CD4-positive, CD25-positive, alpha-beta regulatory T cell (primary cell): ENCODE measurements at regions not wholly inside any gene's neighbourhood (a gene's known extent, or its start where the extent isn't known, plus 50 kb on each side); places are given as distances from the start of the nearest gene placed in this dataset.

ENCODE experiments used
- ATAC-seq, 2 donors: fragments of 150-1000 bp; cut with Tn5 transposase; one replicate each; pipeline ENCODE4 v1.10.0; 2021; ENCODE audit warnings: low read depth in 2 of 2, moderate number of reproducible peaks in 2 of 2, moderate library complexity in 1 of 2
- DNase-seq, 3 donors: peaks; one replicate each; pipeline versions ENCODE4 v3.0.0 to v3.0.0-alpha.2; 2012 to 2022; ENCODE audit warnings: mixed read lengths in 1 of 3
- H3K27ac ChIP-seq: one replicate; pipeline ENCODE4 v1.7.0; 2013; ENCODE audit warnings: mild to moderate bottlenecking, low read length; ENCODE audit not compliant: insufficient read depth, poor library complexity, severe bottlenecking
- H3K27me3 ChIP-seq: one replicate; pipeline ENCODE4 v1.7.0; 2013; ENCODE audit warnings: low read length; ENCODE audit not compliant: control insufficient read depth, insufficient read depth
- H3K36me3 ChIP-seq: one replicate; pipeline ENCODE4 v1.7.0; 2013; ENCODE audit warnings: mild to moderate bottlenecking, low read length, moderate library complexity; ENCODE audit not compliant: control insufficient read depth, insufficient read depth
- H3K4me1 ChIP-seq: 2 replicates; pipeline ENCODE4 v1.7.0; 2013; ENCODE audit warnings: mild to moderate bottlenecking, low read length; ENCODE audit not compliant: insufficient read depth, control insufficient read depth, poor library complexity, severe bottlenecking
- H3K4me3 ChIP-seq: one replicate; pipeline ENCODE4 v1.7.0; 2013; ENCODE audit warnings: low read depth, mild to moderate bottlenecking, low read length, moderate library complexity
- H3K9me3 ChIP-seq, 2 experiments: 1 replicate in 1 of 2; 2 replicates in 1 of 2; pipeline ENCODE4 v1.7.0; 2013; ENCODE audit warnings: low read length in 2 of 2, mild to moderate bottlenecking in 1 of 2, moderate library complexity in 1 of 2; ENCODE audit not compliant: control insufficient read depth in 2 of 2
- H3K27ac Mint-ChIP-seq, 3 donors: one replicate each; pipeline ENCODE4 v1.8.0; 2020 to 2022; ENCODE audit warnings: mild to moderate bottlenecking in 3 of 3, mixed read lengths in 3 of 3, moderate library complexity in 2 of 3
- H3K27me3 Mint-ChIP-seq: one replicate; pipeline ENCODE4 v1.8.0; 2022; ENCODE audit warnings: mild to moderate bottlenecking, mixed read lengths
- H3K36me3 Mint-ChIP-seq: one replicate; pipeline ENCODE4 v1.8.0; 2020; ENCODE audit warnings: mixed read lengths
- H3K4me1 Mint-ChIP-seq, 4 donors: one replicate each; pipeline ENCODE4 v1.8.0; 2020 to 2022; ENCODE audit warnings: mixed read lengths in 4 of 4, mild to moderate bottlenecking in 1 of 4
- H3K4me3 Mint-ChIP-seq, 4 donors: one replicate each; pipeline ENCODE4 v1.8.0; 2020 to 2022; ENCODE audit warnings: mild to moderate bottlenecking in 4 of 4, mixed read lengths in 4 of 4, moderate library complexity in 3 of 4
- H3K9me3 Mint-ChIP-seq, 7 donors: one replicate each; pipeline ENCODE4 v1.8.0; 2020 to 2022; ENCODE audit warnings: mixed read lengths in 7 of 7, mild to moderate bottlenecking in 3 of 7, moderate library complexity in 2 of 7

DNA sequence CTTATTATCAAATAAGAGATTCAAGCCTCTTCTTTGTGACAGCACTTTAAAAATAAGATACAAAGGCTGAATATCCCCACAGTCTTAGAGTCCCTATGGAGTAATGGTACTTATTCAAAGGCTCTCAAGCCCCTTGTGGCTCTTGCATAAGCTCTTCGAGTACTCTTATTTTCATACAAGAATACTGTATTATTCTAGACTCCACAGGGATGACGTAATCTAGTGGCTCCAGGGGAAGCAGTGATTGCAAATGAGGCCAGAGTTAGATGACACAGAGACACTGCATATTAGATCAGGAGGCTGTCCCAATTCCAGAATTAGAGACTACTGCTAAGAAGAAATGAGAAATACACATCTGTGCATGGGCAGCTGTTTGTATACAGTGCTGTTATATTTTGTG, 1195.9 kb upstream of the MAP3K7 start:
- no peaks in the 10 kb centered on the region for H3K4me1 Mint-ChIP-seq
- no peaks in the 10 kb centered on the region for H3K4me1 ChIP-seq
- DNase-seq (no peak), ATAC-seq (no peak)
- no peaks in the 10 kb centered on the region for H3K27me3 ChIP-seq
- H3K27ac ChIP-seq: no peak overlapping the region
- no peaks in the 10 kb centered on the region for H3K27me3 Mint-ChIP-seq
- no peak overlapping the region for H3K4me3 ChIP-seq
- H3K27ac Mint-ChIP-seq: no peak overlapping the region
- H3K9me3 Mint-ChIP-seq: peaks cover 0 to 22% (median 6%) of the 10 kb centered on the region in 7 donors
- H3K9me3 ChIP-seq: peaks cover 0 to 8% of the 10 kb centered on the region in 2 experiments
- no peaks in the 10 kb centered on the region for H3K36me3 Mint-ChIP-seq
- no peaks in the 10 kb centered on the region for H3K36me3 ChIP-seq
- H3K4me3 Mint-ChIP-seq: no peak overlapping the region

DNA sequence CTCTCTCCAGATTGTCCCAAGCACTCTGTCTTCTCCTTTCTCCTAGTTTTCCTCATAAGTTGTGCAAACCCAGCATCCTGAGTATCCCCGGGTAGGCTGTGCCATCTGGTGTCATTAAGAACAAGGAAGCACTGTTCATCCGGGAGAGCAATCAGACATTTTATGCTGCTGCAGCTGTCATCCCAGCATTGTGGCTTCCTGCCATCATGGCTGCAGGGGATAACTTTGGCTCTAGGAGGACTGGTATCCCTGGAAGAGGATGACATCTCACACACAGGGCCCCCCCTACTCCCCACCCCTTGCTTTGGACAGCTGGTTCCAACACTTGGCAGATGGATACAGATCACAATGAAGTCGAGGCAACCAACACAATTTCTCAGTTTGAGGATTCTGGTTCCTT, 1195.1 kb upstream of the MAP3K7 start:
- Mint-ChIP-seq H3K4me3 (no peak overlapping the region), H3K4me1 (no peaks in the 10 kb centered on the region), H3K27me3 (no peaks in the 10 kb centered on the region), H3K27ac (no peak overlapping the region), H3K9me3 (peaks cover 0 to 26% (median 6%) of the 10 kb centered on the region in 7 donors), H3K36me3 (no peaks in the 10 kb centered on the region)
- Histone ChIP-seq H3K4me1 (no peaks in the 10 kb centered on the region), H3K27ac (no peak overlapping the region), H3K27me3 (no peaks in the 10 kb centered on the region), H3K36me3 (no peaks in the 10 kb centered on the region), H3K9me3 (peaks cover 0 to 8% of the 10 kb centered on the region in 2 experiments), H3K4me3 (no peak overlapping the region)
- ATAC-seq (no peak), DNase-seq (no peak)

DNA sequence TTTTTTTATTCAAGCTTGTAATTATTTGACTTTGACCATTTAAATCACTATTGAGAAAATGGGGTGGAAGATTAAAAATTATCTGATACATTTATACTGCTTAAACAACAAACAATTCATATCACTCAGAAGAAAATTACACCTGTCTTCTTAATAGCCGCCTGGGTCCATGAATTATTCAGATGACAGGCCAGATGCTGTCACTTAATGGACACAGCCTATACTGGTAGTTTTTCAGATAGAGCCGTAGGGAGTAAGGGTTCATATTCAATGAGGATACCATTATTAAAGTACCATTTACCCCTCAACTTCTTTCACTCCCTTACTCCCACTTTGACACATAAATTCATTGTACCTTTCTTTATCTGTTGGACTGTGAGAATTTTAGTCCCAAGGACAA, 1193.4 kb upstream of the MAP3K7 start:
- H3K4me3 ChIP-seq: no peak overlapping the region
- ATAC-seq (no peak), DNase-seq (no peak)
- H3K36me3 ChIP-seq: no peaks in the 10 kb centered on the region
- H3K4me1 ChIP-seq: no peaks in the 10 kb centered on the region
- H3K27me3 ChIP-seq: no peaks in the 10 kb centered on the region
- Mint-ChIP-seq H3K9me3 (peaks cover 1 to 29% (median 5%) of the 10 kb centered on the region in 7 donors), H3K36me3 (no peaks in the 10 kb centered on the region), H3K27me3 (no peaks in the 10 kb centered on the region), H3K4me1 (no peaks in the 10 kb centered on the region), H3K4me3 (no peak overlapping the region), H3K27ac (no peak overlapping the region)
- H3K27ac ChIP-seq: no peak overlapping the region
- H3K9me3 ChIP-seq: no peaks in the 10 kb centered on the region

DNA sequence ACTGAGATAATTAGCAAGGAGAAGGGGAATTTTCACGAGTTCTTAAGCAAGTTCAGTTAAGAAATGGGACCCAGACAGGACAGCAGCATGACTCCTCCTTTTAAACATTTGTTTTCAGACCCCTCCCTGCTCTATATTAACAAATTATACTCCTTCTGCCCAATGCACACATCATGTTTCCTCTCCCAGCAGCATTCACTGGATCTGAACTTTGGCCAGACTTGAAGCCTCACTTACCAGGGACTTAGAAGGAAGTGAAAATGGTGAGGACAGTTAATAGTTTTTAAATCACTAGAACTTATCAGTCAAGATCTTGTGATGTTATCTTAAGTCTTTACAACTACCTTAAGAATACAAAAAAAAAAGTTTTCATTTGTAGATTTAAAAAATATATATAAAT, 1174.7 kb upstream of the MAP3K7 start:
- H3K27me3 Mint-ChIP-seq: no peaks in the 10 kb centered on the region
- H3K4me1 ChIP-seq: no peaks in the 10 kb centered on the region
- no peaks in the 10 kb centered on the region for H3K4me1 Mint-ChIP-seq
- no peaks in the 10 kb centered on the region for H3K36me3 Mint-ChIP-seq
- H3K4me3 ChIP-seq: no peak overlapping the region
- no peaks in the 10 kb centered on the region for H3K27me3 ChIP-seq
- ATAC-seq (no peak), DNase-seq (no peak)
- no peaks in the 10 kb centered on the region for H3K36me3 ChIP-seq
- H3K27ac Mint-ChIP-seq: no peak overlapping the region
- H3K27ac ChIP-seq: no peak overlapping the region
- peaks cover 1 to 9% (median 4%) of the 10 kb centered on the region in 7 donors for H3K9me3 Mint-ChIP-seq
- no peak overlapping the region for H3K4me3 Mint-ChIP-seq
- no peaks in the 10 kb centered on the region for H3K9me3 ChIP-seq

DNA sequence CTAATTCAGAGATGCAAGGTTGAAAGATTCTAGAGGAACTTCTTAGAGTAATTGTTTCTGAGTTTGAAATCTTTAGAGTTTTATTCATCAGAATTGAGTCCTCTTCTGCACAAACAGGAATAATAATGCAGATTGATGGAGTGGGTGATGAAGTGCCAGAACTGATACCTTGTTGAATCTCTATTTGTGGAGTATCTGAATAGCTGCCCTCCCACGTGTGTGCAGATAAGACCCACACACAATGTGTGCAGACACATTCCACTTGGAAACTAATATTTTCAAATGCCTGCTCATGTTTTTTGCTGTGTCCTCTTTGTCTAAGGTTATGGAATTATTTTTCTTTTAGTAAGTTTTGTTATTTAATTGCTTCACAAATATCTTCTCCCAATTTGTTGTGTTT, 1167.8 kb upstream of the MAP3K7 start:
- H3K27ac ChIP-seq: no peak overlapping the region
- no peak overlapping the region for H3K4me3 ChIP-seq
- H3K9me3 ChIP-seq: no peaks in the 10 kb centered on the region
- H3K4me1 ChIP-seq: no peaks in the 10 kb centered on the region
- H3K27me3 ChIP-seq: no peaks in the 10 kb centered on the region
- Mint-ChIP-seq H3K4me1 (no peaks in the 10 kb centered on the region), H3K4me3 (no peak overlapping the region), H3K36me3 (no peaks in the 10 kb centered on the region), H3K27me3 (no peaks in the 10 kb centered on the region), H3K27ac (no peak overlapping the region), H3K9me3 (peaks cover 1 to 10% (median 4%) of the 10 kb centered on the region in 7 donors)
- H3K36me3 ChIP-seq: no peaks in the 10 kb centered on the region
- ATAC-seq (no peak), DNase-seq (no peak)

DNA sequence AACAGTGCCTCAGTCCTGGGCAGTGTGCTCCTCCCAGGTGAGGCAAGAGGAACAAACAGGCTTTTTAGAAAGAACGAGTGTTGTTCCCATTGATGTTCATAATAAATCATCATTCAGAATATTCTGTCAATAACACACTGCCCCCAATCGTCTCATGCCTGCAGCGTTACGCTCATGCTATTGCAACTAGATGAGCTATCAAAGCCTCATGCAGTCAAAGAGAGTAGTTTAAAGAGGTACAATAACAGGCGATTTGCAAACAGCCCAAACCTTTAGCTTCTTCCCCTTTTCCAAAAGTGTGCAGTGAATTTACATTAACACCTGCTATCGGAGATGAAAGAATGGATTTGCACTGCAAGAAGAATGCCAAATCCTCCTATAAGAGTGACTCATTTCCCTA, 1164.7 kb upstream of the MAP3K7 start:
- Mint-ChIP-seq H3K36me3 (no peaks in the 10 kb centered on the region), H3K9me3 (peaks cover 0 to 6% (median 1%) of the 10 kb centered on the region in 7 donors), H3K27me3 (no peaks in the 10 kb centered on the region), H3K4me3 (no peak overlapping the region), H3K4me1 (no peaks in the 10 kb centered on the region), H3K27ac (no peak overlapping the region)
- Histone ChIP-seq H3K4me1 (no peaks in the 10 kb centered on the region), H3K27me3 (no peaks in the 10 kb centered on the region), H3K9me3 (no peaks in the 10 kb centered on the region), H3K27ac (no peak overlapping the region), H3K4me3 (no peak overlapping the region), H3K36me3 (no peaks in the 10 kb centered on the region)
- DNase-seq: no peak
- ATAC-seq: no peak

DNA sequence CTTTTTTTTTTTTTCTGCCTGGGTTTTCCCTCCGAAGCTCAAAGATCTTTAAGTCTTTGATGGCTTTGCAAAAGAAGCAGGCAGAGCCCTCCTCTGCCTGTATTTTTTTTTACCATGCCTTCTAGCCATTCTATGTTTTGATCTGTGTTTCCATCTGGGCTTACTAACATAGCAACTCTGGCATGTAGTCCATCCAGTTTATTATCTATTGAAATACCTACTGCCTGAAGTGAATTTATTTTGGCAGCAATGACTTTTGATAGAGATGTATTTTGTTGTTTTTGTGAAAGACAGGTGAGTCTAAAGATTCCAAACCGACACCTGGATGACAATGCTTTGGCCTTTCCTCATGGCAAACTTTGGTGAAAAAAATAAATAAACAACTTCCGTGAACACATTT, 1157.7 kb upstream of the MAP3K7 start:
- Mint-ChIP-seq H3K27me3 (no peaks in the 10 kb centered on the region), H3K27ac (no peak overlapping the region), H3K4me3 (no peak overlapping the region), H3K36me3 (no peaks in the 10 kb centered on the region), H3K4me1 (no peaks in the 10 kb centered on the region), H3K9me3 (peaks cover 0 to 6% (median 3%) of the 10 kb centered on the region in 7 donors)
- Histone ChIP-seq H3K4me3 (no peak overlapping the region), H3K36me3 (no peaks in the 10 kb centered on the region), H3K27me3 (no peaks in the 10 kb centered on the region), H3K9me3 (no peaks in the 10 kb centered on the region), H3K4me1 (no peaks in the 10 kb centered on the region), H3K27ac (no peak overlapping the region)
- DNase-seq (no peak), ATAC-seq (no peak)

DNA sequence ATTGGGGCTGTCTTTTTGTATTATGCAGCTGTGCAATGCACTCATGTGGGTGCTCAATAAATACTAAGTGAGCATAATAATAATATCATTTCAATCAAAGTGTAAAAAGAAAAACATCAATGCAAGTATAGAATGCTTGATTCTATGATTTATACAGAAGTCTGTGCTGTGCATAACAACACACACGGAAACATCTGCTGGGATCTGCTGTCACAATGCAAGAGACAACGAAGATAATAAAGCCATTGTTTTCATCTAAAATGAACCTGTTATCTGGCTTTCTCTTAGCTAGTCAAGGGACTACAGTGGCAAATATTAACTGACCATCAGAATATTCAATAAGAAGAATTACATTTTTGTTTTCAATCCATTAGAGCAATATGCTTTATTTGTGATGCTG, 1156.9 kb upstream of the MAP3K7 start:
- Mint-ChIP-seq H3K27me3 (no peaks in the 10 kb centered on the region), H3K27ac (no peak overlapping the region), H3K4me1 (no peaks in the 10 kb centered on the region), H3K4me3 (no peak overlapping the region), H3K36me3 (no peaks in the 10 kb centered on the region), H3K9me3 (peaks cover 0 to 6% (median 3%) of the 10 kb centered on the region in 7 donors)
- Histone ChIP-seq H3K27me3 (no peaks in the 10 kb centered on the region), H3K9me3 (no peaks in the 10 kb centered on the region), H3K4me1 (no peaks in the 10 kb centered on the region), H3K27ac (no peak overlapping the region), H3K36me3 (no peaks in the 10 kb centered on the region), H3K4me3 (no peak overlapping the region)
- no peak for ATAC-seq
- no peak for DNase-seq
